NOMO-1 (cell line): ENCODE measurements at regions not wholly inside any gene's neighbourhood (a gene's known extent, or its start where the extent isn't known, plus 50 kb on each side); places are given as distances from the start of the nearest gene placed in this dataset.

Experiments used
- DNase-seq, 2 experiments: peaks; one replicate each; lab custom pipeline; 2025; ENCODE audit not compliant: unreplicated experiment in 2 of 2; lab: John Stamatoyannopoulos, UW

DNA sequence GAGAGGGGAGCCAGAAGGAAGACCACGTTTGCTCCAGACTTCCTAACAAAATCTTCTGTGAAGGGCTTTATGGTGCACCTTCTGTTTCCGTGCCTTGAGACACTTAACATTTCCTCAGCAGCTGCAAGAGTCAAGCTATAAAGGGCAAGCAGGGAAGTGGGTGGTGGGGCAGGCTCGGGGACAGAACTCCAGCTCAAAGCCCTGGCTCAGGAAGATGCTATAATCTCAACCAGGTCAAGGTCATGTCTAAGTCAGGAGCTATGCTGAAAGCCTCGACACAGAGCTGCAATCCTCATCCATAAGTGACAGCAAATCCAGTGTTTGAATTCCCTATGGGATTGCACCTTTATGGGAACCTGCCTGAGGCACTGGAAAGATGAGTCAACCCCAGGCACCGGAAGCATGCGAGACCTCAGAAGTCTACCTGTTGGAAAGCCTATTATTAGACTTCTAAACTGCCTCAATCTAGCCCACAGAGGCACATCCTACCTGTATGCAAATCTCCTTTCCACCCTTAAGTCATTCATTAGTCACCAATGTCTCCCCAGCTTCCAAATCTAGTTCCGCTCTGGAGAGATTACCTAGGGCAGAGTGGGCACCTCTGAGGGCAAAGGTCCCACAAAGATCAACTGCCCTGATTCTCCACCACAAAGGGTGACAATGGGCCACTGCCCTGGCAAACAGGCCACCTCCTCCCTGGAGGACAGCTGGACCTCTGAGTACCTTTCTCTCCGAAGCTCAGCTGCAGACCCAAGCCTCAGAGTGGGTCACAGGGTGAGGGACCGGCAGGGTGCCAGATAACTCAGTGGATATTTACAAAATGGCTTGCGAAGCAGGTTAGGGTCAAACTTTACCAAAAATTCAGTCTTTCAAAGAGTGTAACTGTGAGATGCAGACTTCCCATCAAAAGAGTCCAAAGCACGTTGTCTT is 287.0 kb downstream of the CDC5L start:
- DNase-seq: no peak

DNA sequence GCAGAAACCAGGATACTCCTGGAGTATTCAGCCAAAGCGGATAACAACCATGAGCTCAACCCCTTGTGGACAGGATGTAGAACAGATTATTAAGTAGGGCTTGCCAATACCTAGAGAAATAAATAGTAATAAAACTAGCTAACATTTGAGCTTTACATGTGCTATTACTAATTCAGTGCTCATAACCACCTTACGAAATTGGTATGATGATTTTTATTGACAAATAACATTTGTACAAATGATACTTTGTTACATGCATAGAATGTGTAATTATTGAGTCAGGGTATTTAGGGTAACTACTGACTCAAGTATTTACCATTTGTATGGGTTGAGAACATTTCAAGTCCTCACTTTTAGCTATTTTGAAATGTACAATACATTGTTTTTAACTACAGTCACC is 287.9 kb downstream of the CDC5L start:
- DNase-seq: no peak

DNA sequence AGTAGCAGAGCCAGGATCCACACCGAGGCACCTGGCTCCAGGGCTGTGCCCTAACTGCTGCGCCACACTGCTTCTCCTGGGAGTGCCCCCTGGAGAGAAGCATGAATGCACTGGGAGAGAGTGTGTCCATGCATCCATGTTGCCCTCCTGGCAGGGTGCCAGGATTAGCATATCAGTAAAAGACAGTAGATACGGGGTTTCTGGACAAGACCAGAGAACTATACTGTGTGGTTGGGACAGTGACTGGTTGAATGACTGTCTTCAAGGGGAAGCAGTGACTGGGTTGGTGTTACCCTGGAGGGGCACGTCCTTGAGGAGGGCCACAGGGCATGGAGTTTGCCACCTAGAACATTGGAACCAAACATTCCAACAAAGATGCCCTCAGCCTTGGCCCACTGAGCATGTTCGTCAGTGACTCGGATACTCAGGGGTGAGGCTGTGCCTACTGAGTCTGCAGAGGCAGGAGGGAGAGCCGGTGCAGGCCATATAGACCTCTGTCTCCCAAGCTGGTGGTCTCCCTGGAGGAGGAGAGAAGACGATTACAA is 288.8 kb downstream of the CDC5L start:
- DNase-seq: no peak

DNA sequence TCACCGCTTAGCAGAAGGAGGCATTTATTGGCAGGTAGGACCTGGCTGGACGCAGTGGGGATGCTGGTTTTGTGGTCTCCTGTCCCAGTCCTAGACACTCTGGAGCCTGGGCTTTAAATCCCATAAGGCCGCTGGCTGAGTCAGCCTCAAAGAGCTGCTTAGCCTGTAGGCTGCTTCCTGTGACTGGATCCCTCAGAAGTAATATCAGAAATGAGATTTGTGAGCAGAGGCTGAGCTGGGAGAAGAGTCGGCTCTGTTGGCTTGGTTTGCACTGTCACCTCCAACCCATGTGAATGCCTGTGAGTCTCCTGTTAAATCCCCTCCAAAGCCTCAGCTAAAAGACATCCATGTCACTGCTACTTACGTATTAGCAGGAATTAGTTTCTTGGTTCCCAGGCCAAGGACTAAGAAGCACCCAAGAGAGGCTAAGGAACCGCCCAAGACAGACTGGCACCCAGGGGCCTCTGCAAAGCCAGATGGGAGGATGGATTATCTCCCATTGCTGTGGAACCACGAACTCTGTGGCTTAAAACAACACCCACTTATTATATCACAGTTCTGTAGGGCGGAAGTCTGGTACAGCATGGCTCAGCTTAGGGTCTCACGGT is 289.4 kb downstream of the CDC5L start:
- no peak for DNase-seq

DNA sequence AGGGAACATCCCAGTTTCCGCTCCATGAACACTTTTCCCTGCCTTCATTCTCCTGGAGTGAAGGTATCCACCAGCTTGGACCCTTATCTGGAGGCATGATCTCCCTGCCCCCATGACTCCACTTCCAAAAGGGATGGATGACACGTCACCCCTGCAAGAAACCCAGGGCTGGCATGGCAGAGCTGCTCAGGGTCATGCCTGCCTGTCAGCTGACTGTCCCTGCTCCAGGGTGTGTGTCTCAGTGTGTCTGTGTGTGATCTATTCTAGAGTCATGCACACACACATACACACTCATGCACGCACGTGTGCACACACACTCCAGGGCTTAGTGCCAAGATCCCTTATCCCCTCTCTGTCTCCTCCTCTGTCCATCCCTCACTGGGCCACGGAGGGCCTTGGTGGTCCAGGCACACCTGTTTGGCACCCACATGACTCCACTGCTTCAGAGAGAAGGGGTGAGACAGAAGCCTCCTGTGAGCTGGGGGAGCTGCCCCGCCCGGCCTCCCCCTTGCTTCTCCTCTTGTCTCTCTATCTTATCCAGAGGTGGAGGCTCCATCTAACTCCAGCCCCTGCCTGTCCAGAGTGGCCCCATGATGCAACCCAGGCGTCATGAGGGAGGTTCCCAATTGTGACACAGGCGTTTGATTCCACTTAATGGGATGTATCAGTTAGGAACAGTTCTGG is 290.9 kb downstream of the CDC5L start:
- DNase-seq: no peak

DNA sequence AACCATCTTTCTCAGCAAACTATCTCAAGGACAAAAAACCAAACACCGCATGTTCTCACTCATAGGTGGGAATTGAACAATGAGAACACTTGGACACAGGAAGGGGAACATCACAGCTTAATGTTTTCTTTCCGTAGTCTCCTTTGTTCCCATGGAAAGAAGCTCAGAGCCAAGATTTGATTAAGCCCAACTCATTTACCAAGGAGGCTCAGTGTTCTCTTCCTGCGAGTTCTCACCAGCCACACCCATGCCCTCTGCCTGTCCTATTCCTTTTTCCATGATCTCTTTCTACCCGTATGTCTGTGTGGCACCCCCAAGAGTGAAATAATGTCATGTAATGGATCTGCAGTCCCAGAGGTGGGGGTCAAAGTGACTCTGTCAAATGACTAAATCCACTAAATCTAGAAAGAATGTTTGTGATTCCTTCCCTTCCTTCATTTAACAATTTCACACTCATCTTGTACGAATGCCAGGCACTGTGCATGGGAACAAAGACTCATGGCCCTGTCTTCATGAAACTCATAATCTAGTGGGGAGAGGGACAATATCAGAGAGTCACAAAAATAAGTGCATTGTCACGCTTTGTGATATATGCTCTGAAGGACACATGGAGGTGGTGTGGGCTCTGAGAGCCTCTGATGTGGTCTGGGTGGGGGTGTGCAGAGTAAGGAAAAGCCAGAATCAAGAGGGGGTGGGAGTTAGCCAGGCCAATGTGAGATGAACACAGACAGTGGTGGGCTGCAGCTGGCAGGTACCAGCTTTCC is 292.1 kb downstream of the CDC5L start:
- no peak for DNase-seq

DNA sequence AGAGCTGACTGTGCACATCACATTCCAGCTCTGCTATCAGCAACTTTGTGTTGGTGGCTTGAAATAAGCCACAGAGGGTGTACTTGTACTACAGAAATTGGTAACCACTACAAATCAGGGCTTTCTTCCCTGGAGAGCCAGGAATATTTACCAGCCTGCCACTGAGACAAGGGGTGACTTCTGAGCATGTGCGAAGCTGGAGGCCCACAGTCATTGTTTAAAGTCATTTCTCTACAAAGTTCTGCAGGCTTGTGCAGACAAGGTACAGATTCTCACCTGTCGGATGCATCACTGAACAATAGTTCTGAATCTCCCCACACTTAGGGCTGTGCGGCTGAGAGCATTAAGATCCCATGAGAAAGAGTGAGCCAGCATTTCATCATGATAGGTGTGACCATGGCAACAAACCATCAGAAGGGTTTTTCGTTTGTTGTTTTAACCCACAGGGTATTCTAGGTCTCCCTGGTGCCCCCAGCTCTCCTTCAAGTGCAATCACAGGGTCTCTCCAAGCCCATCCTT is 292.8 kb downstream of the CDC5L start:
- no peak for DNase-seq

DNA sequence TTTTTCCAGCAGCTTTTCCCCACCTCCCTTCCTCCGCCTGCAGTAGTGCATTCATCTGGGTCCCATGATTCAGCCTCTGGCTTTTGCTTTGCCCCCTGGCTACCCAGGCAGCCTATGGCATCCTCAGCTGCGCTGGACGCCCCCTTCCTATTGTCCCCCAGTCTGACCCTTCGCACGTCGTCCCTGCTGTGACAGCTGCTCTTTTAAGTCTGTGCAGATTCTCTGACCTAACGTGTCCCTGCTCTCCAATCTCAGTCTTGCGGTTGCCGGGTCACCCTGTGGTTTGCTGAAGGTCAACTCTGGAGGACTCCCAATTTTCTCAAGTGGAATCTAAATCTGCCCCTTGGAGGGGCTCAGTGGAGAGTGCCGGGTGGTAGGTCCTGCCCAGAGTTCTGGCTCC is 294.3 kb downstream of the CDC5L start:
- no peak for DNase-seq

DNA sequence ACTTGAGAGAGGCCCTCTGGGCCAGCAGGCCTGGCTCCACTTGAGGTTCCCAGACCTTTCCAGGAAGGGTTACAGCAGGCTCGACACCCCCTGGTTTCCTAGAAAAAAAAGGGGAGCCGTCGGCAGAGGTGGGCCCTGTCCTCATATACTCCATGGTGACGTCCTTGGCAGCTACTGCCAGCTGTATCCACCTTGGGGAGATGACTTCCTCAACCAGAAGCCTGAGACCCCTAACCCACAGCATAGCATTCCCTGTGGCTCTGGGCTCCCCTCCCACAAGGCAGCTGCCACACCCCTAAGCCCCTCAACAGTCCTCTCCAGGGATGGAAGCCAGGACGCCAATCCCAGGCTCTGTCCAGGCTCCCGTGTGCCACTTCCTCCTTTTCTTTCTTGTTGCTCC is 294.8 kb downstream of the CDC5L start:
- no peak for DNase-seq

DNA sequence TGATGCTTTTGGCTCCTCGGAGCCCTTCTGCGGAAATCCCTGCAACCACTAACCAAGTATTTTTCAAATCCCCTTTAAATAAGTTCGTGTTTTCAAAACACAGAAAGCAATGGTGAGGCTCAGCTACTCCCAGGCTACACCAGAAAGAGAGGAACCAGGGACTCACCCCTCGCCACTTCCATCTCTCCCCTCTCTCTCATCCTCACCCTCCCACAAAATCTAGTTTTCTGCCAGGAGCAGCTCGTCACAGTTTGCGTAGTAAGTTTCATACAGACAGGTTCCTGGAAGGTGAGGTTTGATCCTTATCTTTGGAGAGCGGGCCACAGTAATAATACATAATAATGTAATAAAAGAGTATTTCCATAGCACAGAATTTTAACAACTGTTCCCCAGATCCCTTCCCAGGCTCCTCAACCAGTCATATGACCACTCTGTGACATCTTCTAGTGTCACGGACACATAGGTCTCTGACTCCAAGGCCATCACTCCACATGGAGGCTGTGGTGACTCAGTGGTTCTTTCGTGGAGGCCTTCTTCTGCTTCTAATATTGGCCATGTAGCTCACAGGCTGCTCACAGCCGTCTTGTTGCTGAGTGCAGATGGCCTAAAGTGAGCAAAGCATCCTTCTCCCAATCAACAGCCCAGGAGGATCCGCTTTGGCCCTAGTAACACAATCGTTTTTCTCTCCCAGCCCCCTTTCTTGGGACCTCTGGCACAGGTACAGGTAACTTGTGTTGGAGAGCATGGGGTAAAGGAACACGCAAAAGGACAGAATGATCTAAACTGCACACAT is 295.7 kb downstream of the CDC5L start:
- DNase-seq: no peak

DNA sequence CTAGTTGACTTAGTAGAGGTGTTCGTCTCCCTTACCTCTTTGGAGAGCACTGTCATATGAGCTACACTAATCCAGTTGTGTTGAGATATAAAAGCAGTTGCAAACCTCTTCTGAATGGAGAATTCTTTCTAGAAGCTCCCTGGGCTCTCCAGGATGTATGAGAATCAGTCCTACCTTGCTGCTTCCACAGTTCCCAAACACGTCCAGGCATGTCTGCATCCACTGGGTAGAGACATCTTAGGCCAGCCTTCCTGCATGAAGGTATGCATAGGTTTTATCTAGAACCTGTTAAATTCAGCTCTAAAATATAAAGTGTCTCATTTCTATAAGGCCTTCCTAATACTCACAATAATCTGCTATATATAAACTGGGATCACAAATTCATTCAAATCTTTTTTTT is 297.7 kb downstream of the CDC5L start:
- no peak for DNase-seq

DNA sequence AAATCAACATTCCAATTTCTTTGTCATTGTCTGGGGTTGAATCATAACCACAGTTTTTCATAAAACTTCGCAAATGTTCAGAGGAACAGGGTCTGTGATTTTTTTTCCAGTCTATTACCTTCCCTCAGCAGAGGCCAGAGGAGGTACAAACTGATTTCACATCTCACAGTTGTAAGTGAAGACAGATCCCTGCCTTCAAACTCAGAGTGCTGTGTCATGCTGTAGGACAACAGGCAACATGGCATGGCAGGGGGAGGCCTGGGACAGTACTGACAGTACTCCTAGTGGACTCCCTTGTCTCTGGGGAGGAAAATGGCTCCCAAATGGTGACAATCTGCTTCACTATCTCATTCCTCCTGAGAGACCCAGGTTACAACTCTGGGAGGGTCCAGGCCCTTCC is 308.6 kb downstream of the CDC5L start:
- DNase-seq: no peak

DNA sequence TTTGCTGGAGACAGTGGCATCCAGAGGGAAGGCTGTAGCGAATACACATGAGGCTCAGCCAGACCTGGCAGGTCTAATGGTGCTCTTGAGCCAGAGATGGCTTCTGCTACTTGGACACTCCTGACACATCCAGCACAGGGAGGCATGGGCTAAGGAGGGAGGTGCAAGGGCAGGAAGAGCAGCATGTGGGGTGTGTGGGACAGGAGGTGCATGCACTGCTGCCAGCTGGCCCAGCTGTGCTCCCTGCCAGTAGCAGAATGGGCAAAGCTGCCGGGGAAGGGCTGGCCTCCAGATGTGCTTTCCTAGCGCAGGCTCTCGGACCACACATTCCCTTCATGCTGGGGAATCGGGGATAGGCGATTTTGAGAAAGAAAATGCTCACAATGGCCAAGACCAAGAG is 309.2 kb downstream of the CDC5L start:
- DNase-seq: no peak

DNA sequence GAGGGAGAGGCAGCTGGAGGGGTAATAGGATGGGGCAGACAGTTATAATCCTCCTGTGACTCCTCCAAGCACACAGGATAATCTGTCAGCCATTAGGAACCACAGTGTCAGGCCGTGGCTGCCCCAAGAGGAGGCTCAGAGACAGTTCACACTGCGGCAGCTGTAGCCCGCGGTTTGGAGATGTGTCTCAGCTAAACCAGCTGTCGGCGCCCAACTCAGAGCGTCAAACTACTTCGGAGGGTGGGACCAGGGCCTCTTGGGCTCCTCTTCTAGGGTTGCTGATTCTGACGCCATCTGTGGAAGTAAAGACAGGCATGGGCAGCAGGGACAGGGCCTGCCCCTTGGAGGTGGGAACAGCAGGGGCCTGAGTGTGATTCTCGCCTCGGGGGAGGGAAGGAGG is 309.8 kb downstream of the CDC5L start:
- no peak for DNase-seq

DNA sequence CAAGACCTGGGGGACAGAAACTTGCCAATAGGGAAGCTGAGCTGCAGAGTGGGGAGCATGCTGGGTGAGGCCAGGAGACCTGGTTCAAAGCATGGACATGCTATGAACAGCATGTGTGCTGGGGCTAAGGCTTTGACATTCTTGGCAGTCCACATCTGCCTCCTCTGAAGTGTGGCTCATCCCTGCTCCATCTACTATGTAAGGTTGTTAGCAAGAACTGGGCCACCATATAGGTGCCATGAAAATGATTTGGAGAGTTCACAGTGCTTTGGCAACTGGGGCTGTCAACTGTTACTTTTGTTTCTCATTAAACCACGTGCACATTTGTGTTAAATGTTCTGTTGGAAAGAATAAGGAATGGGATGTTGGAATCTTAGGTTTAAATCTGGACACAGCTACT is 311.1 kb downstream of the CDC5L start:
- DNase-seq: no peak

DNA sequence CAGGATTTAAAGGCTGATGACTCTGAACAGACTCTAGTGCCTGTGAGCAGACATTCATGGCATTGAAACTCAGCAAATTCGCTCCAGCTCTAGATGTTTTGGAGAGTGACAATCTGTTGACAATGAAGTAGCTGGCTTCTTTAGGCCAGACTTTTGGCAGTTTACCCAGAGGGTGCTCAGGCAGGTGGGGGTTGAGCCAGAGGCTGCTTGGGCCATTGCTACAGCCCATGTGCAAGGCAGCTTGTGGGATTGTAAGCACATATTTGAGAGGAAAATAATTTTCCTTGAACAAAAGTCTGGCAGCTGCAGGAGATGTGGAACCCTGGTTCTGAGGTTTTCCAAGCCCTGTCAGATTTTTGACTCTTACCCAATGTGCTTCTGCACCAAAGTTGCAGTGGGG is 311.6 kb downstream of the CDC5L start:
- no peak for DNase-seq

DNA sequence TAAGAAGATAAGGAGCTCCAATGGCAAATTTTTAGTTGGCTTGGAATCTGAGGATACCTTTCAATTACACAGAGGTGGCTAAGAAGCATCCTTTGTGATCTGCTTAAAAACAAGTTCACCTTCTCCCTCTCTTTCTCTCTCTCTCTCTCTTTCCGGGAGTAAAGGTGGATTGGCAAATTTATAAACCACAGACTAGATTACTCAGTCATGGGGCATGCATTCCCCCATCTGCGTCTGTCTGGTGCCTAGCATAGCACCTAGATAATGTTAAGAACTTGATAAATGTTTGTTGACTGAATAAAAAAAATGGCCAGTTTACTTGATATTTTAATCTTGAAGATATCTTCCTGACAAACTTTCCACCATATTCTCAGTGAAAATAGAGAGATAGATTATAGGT is 312.3 kb downstream of the CDC5L start:
- no peak for DNase-seq

DNA sequence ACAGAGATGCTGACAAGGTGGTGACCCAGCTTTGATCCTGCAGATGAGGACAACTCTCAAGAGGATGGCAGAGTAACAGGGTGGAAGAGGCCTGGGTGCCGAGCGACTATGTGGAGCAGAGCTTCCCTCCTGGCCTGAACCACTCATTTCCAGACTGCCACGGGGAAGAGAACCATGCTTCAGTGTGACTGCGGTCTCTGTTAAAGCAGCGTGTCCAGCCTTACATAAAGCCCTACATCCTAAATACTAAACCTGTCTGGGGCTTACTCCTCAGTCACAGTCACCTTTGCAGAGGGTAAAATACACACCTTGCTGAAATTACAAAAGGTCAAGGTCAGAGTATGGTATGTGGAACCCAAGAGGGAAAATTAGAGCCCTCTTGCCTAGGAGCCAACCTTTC is 312.9 kb downstream of the CDC5L start:
- no peak for DNase-seq

DNA sequence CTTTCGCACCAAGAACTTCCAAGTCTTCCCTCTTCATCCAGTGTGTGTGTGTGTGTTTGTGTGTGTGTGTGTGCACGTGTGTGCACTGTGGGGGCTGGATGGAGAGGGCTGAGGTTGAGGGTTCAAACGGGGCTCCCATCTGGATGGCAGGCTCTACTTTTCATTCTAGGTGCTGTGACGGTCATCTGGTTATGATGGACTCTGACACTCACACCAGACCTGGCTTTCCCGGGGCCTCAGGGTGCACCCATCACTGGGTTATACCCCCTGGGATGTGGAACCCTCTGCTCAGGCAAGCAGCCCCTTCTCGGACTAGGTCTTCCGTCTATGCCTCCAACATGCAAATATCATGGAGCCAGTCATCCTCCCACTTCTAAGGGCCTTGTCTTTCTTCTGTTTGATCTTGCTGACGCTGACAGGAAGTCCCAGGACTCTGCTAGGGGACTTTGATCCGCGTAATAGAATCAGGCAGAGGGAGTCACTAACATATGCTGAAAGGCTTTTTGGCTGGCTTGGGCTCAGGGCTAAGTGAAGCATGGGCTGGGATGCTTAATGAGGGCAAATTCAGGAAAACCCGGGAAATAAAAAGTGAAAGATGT is 313.6 kb downstream of the CDC5L start:
- DNase-seq: no peak
